Tibial nerve (tissue), 4 donors: ENCODE measurements at regions not wholly inside any gene's neighbourhood (a gene's known extent, or its start where the extent isn't known, plus 50 kb on each side); places are given as distances from the start of the nearest gene placed in this dataset.

Experiments used
- DNase-seq, 2 donors: peaks; one replicate each; pipeline ENCODE4 v3.0.0-alpha.2; 2019; ENCODE audit warnings: low spot score in 2 of 2
- H3K27ac ChIP-seq, 4 donors: fragments of 200-600 bp; sonication (generic) in 3 of 4; one replicate each; pipeline ENCODE4 v1.5.1; 2017 to 2019; ENCODE audit warnings: mild to moderate bottlenecking in 1 of 4
- H3K27me3 ChIP-seq, 2 donors: fragments of 200-600 bp; sonication (generic) in 1 of 2; one replicate each; pipeline versions ENCODE4 v1.5.1 to v1.6.0; 2017 to 2019
- H3K36me3 ChIP-seq, 3 donors: fragments of 200-600 bp; sonication (generic); one replicate each; pipeline ENCODE4 v1.5.1; 2018 to 2019
- H3K4me1 ChIP-seq, 4 donors: fragments of 200-600 bp; sonication (generic) in 3 of 4; one replicate each; pipeline ENCODE4 v1.5.1; 2017 to 2019
- H3K4me3 ChIP-seq, 4 donors: fragments of 200-600 bp; sonication (generic) in 3 of 4; one replicate each; pipeline ENCODE4 v1.5.1; 2017 to 2019; ENCODE audit warnings: mild to moderate bottlenecking in 1 of 4, moderate library complexity in 1 of 4
- H3K9me3 ChIP-seq, 4 donors: fragments of 200-600 bp; sonication (generic) in 3 of 4; one replicate each; pipeline ENCODE4 v1.5.1; 2017 to 2019
- CTCF ChIP-seq, 5 experiments: fragments of 200-600 bp in 3 of 5; fragments of 450-650 bp in 2 of 5; sonication (generic) in 3 of 5; IDR thresholded peaks; one replicate each; pipeline ENCODE4 v1.5.1; 2016 to 2019; ENCODE audit warnings: antibody characterized with exemption in 5 of 5, mild to moderate bottlenecking in 3 of 5, moderate library complexity in 2 of 5
- EP300 ChIP-seq, 2 donors: sonication (generic); formaldehyde crosslinking; IDR thresholded peaks; one replicate each; pipeline ENCODE4 v1.6.1; 2017; ENCODE audit warnings: antibody characterized with exemption in 2 of 2, mild to moderate bottlenecking in 1 of 2
- POLR2A ChIP-seq, 2 donors: fragments of 450-650 bp; IDR thresholded peaks; one replicate each; pipeline ENCODE4 v1.6.1; 2017; ENCODE audit warnings: antibody characterized with exemption in 2 of 2, mild to moderate bottlenecking in 2 of 2, moderate library complexity in 2 of 2
- WGBS, 2 donors: methylation state at CpG; one replicate each; pipeline ENCODE4 v1.1.5; 2018; 5-methylcytosine and 5-hydroxymethylcytosine counted together

GRCh38 chr12:131260954-131261353 lies 307.2 kb downstream of the ADGRD1 start:
- H3K27ac ChIP-seq = no peak overlapping the region
- WGBS, 2 donors = 44 to 67% methylated on average over 6 of the region's 6 CpGs
- H3K4me1 ChIP-seq = no peaks in the 10 kb centered on the region
- TF ChIP-seq CTCF (IDR thresholded peaks at IDR 0.05) (no peak), EP300 (IDR thresholded peaks at IDR 0.05) (no peak), POLR2A (IDR thresholded peaks at IDR 0.05) (no peak)
- H3K4me3 ChIP-seq = no peak overlapping the region
- H3K36me3 ChIP-seq = no peaks in the 10 kb centered on the region
- peaks cover 0 to 6% (median 0%) of the 10 kb centered on the region in 4 donors for H3K9me3 ChIP-seq
- DNase-seq = no peak
- no peaks in the 10 kb centered on the region for H3K27me3 ChIP-seq

- no peak for DNase-seq
- TF ChIP-seq CTCF (IDR thresholded peaks at IDR 0.05) (no peak), EP300 (IDR thresholded peaks at IDR 0.05) (no peak), POLR2A (IDR thresholded peaks at IDR 0.05) (no peak)
- 89% methylated on average over 17 of the region's 17 CpGs for WGBS, 2 donors
- Histone ChIP-seq H3K4me1 (peaks cover 0 to 2% (median 0%) of the 10 kb centered on the region in 4 donors), H3K27me3 (no peaks in the 10 kb centered on the region), H3K4me3 (no peak overlapping the region), H3K36me3 (no peaks in the 10 kb centered on the region), H3K27ac (no peak overlapping the region), H3K9me3 (no peaks in the 10 kb centered on the region)
Measured at GRCh38 chr12:131261906-131262305, 308.2 kb downstream of the ADGRD1 start.

GRCh38 chr12:131263626-131264025 lies 309.9 kb downstream of the ADGRD1 start:
- Histone ChIP-seq H3K4me3 (no peak overlapping the region), H3K4me1 (peaks cover 0 to 12% (median 0%) of the 10 kb centered on the region in 4 donors), H3K27ac (no peak overlapping the region), H3K27me3 (no peaks in the 10 kb centered on the region), H3K9me3 (no peaks in the 10 kb centered on the region), H3K36me3 (no peaks in the 10 kb centered on the region)
- 76 to 80% methylated on average over 10 of the region's 10 CpGs for WGBS, 2 donors
- TF ChIP-seq CTCF (IDR thresholded peaks at IDR 0.05) (no peak), POLR2A (IDR thresholded peaks at IDR 0.05) (no peak), EP300 (IDR thresholded peaks at IDR 0.05) (no peak)
- no peak for DNase-seq

- H3K27ac ChIP-seq = no peak overlapping the region
- TF ChIP-seq EP300 (IDR thresholded peaks at IDR 0.05) (no peak), CTCF (IDR thresholded peaks at IDR 0.05) (no peak), POLR2A (IDR thresholded peaks at IDR 0.05) (no peak)
- DNase-seq = no peak
Measured at GRCh38 chr12:131264635-131265034, 310.9 kb downstream of the ADGRD1 start.

GRCh38 chr12:131266591-131267467 lies 313.1 kb downstream of the ADGRD1 start:
- Histone ChIP-seq H3K9me3 (no peaks in the 10 kb centered on the region), H3K27ac (no peak overlapping the region), H3K4me1 (peaks cover 0 to 12% (median 0%) of the 10 kb centered on the region in 4 donors), H3K36me3 (no peaks in the 10 kb centered on the region), H3K4me3 (no peak overlapping the region), H3K27me3 (no peaks in the 10 kb centered on the region)
- TF ChIP-seq POLR2A (IDR thresholded peaks at IDR 0.05) (no peak), CTCF (IDR thresholded peaks at IDR 0.05) (no peak), EP300 (IDR thresholded peaks at IDR 0.05) (no peak)
- no peak for DNase-seq
- 74 to 75% methylated on average over 18 to 19 of the region's 19 CpGs for WGBS, 2 donors

More at GRCh38 chr12:131264635-131265034, 310.9 kb downstream of the ADGRD1 start:
- no peaks in the 10 kb centered on the region for H3K9me3 ChIP-seq
- 72 to 73% methylated on average over 10 of the region's 10 CpGs for WGBS, 2 donors
- H3K27me3 ChIP-seq = no peaks in the 10 kb centered on the region
- peaks cover 0 to 12% (median 0%) of the 10 kb centered on the region in 4 donors for H3K4me1 ChIP-seq
- H3K36me3 ChIP-seq = no peaks in the 10 kb centered on the region
- no peak overlapping the region for H3K4me3 ChIP-seq
